ENCODE measurements at regions not wholly inside any gene's neighbourhood (a gene's known extent, or its start where the extent isn't known, plus 50 kb on each side); places are given as distances from the start of the nearest gene placed in this dataset.

DNA sequence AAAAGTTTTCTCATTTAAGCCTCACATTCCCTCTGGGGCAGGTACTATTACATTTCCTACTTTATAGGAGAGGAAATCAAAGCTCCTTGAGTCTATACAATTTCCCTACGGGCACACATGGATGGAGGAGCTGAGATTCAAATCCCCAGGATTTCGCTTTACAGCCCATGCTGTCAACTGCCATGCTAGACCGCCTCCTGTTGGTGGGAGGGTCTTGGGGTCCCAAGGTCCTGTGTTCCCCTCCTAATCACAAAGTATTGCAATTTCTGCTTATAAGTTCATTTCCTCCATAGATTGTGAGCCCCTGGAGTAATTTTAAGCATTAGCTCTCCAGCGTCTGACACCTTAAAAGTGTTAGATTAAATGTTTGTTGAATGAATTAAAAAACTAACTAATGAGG, 95.9 kb upstream of the SMARCA2 start:
- TF ChIP-seq POLR2AphosphoS5 (IDR thresholded peaks at IDR 0.05), result no peak
- no peak for TF ChIP-seq POLR2A (IDR thresholded peaks at IDR 0.05)
- TF ChIP-seq, protein P1, sequence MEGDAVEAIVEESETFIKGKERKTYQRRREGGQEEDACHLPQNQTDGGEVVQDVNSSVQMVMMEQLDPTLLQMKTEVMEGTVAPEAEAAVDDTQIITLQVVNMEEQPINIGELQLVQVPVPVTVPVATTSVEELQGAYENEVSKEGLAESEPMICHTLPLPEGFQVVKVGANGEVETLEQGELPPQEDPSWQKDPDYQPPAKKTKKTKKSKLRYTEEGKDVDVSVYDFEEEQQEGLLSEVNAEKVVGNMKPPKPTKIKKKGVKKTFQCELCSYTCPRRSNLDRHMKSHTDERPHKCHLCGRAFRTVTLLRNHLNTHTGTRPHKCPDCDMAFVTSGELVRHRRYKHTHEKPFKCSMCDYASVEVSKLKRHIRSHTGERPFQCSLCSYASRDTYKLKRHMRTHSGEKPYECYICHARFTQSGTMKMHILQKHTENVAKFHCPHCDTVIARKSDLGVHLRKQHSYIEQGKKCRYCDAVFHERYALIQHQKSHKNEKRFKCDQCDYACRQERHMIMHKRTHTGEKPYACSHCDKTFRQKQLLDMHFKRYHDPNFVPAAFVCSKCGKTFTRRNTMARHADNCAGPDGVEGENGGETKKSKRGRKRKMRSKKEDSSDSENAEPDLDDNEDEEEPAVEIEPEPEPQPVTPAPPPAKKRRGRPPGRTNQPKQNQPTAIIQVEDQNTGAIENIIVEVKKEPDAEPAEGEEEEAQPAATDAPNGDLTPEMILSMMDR (IDR thresholded peaks at IDR 0.05), result no peak
